K562 (cell line): ENCODE measurements at regions not wholly inside any gene's neighbourhood (a gene's known extent, or its start where the extent isn't known, plus 50 kb on each side); places are given as distances from the start of the nearest gene placed in this dataset.

Experiments
- ASH1L ChIP-seq: fragments of 450-650 bp; IDR thresholded peaks from 2 replicates; pipeline ENCODE4 v1.6.1; 2018; ENCODE audit warnings: borderline replicate concordance, mild to moderate bottlenecking, low read depth; ENCODE audit not compliant: partially characterized antibody
- CREB1 ChIP-seq, 2 experiments: sonication (generic) in 1 of 2; formaldehyde crosslinking in 1 of 2; IDR thresholded peaks; 2 replicates each; pipeline versions ENCODE4 v1.6.1 to v1.8.0; 2012 to 2022; ENCODE audit warnings: inconsistent platforms in 1 of 2, mild to moderate bottlenecking in 1 of 2, missing genetic modification reagents in 1 of 2, moderate library complexity in 1 of 2
- CTBP1 ChIP-seq: fragments of 450-650 bp; IDR thresholded peaks from 2 replicates; pipeline ENCODE4 v1.6.1; 2016; ENCODE audit warnings: borderline replicate concordance
- ETV6 ChIP-seq, 3 experiments: fragments of 150-350 bp in 1 of 3; sonication (generic) in 1 of 3; formaldehyde crosslinking in 1 of 3; IDR thresholded peaks; 2 replicates each; pipeline versions ENCODE4 v1.6.1 to v1.8.0; 2014 to 2022; ENCODE audit warnings: borderline replicate concordance in 2 of 3, low read depth in 2 of 3, antibody characterized with exemption in 1 of 3, low read length in 1 of 3, mild to moderate bottlenecking in 1 of 3, missing genetic modification reagents in 1 of 3
- NUFIP1 ChIP-seq: fragments of 450-650 bp; IDR thresholded peaks from 2 replicates; pipeline ENCODE4 v1.6.1; 2018; ENCODE audit not compliant: partially characterized antibody
- POLR2A ChIP-seq: fragments of 450-650 bp; conservative IDR thresholded peaks from 2 replicates; pipeline ENCODE4 v1.6.1; 2016
- STAG1 ChIP-seq: sonication (generic); formaldehyde crosslinking; IDR thresholded peaks from 2 replicates; pipeline ENCODE4 v1.5.0; 2020; ENCODE audit warnings: missing genetic modification reagents, borderline replicate concordance
- TAF1 ChIP-seq: IDR thresholded peaks from 2 replicates; pipeline ENCODE4 v1.6.1; 2011; ENCODE audit warnings: mild to moderate bottlenecking, low read length, moderate library complexity; ENCODE audit not compliant: insufficient read depth, control insufficient read depth, severe bottlenecking; ENCODE audit errors: extremely low read depth
- TBP ChIP-seq: optimal IDR thresholded peaks from 2 replicates; pipeline ENCODE3; 2011; ENCODE audit warnings: low read depth, low read length, improper control_type of control experiment
- ZNF347 ChIP-seq: fragments of 450-650 bp; formaldehyde crosslinking; IDR thresholded peaks from 2 replicates; pipeline ENCODE4 v1.4.0; 2020; ENCODE audit warnings: low read depth, mild to moderate bottlenecking, moderate library complexity
- TF ChIP-seq, protein P1 (sequence below), 3 experiments: IDR thresholded peaks in 2 of 3; conservative IDR thresholded peaks in 1 of 3; 2 replicates each; pipeline ENCODE4 v1.5.1; 2011 to 2012; ENCODE audit warnings: low read length in 3 of 3, mild to moderate bottlenecking in 3 of 3, control low read depth in 2 of 3, improper control_type of control experiment in 1 of 3, inconsistent platforms in 1 of 3, low read depth in 1 of 3, mixed read lengths in 1 of 3, moderate library complexity in 1 of 3; ENCODE audit not compliant: insufficient read depth in 2 of 3
- TF ChIP-seq, protein P2 (sequence below), 2 experiments: fragments of 450-650 bp; IDR thresholded peaks; 2 replicates each; pipeline ENCODE4 v1.6.1; 2016
- TF ChIP-seq, protein P3 (sequence below): fragments of 450-650 bp; formaldehyde crosslinking; IDR thresholded peaks from 2 replicates; pipeline ENCODE4 v1.4.0; 2022; ENCODE audit warnings: mild to moderate bottlenecking, moderate library complexity

DNA sequence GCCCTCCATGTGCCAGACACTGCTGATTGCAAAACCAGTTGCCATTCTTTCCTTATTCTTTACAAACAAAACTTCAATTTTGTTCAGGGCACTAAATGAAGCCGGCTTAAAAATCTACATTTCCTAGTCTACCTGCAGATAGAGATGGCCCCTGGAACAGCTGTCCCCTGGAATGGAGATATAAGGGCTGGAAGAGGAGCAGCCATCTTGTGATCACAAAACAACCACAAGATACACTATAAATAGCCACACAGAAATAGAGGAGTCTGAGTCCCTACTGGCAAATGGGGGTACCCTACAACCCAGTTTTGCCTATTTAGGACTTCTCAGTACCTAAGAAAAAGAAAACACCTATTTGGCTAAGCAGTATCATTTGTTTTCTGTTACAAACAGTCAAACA, 115.9 kb upstream of the BEND6 start:
- TF ChIP-seq, protein P1, sequence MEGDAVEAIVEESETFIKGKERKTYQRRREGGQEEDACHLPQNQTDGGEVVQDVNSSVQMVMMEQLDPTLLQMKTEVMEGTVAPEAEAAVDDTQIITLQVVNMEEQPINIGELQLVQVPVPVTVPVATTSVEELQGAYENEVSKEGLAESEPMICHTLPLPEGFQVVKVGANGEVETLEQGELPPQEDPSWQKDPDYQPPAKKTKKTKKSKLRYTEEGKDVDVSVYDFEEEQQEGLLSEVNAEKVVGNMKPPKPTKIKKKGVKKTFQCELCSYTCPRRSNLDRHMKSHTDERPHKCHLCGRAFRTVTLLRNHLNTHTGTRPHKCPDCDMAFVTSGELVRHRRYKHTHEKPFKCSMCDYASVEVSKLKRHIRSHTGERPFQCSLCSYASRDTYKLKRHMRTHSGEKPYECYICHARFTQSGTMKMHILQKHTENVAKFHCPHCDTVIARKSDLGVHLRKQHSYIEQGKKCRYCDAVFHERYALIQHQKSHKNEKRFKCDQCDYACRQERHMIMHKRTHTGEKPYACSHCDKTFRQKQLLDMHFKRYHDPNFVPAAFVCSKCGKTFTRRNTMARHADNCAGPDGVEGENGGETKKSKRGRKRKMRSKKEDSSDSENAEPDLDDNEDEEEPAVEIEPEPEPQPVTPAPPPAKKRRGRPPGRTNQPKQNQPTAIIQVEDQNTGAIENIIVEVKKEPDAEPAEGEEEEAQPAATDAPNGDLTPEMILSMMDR (IDR thresholded peaks at IDR 0.05 in 2 of 3, conservative IDR thresholded peaks at IDR 0.05 in 1 of 3; ENCODE audit: insufficient read depth in 2 of 3, low read depth in 1 of 3, low read length in 3 of 3), result no peak
- TF ChIP-seq CREB1 (IDR thresholded peaks at IDR 0.05) (no peak), CREB1 (CRISPR knock-in tag; IDR thresholded peaks at IDR 0.05) (no peak), TBP (no peak), NUFIP1 (no peak), STAG1 (CRISPR knock-in tag) (no peak), POLR2A (no peak), ETV6 (IDR thresholded peaks at IDR 0.05; ENCODE audit: borderline replicate concordance in 1 of 2, low read depth in 2 of 2, low read length in 1 of 2) (no peak), ETV6 (CRISPR knock-in tag; IDR thresholded peaks at IDR 0.05; ENCODE audit: borderline replicate concordance) (no peak), CTBP1 (no peak), ZNF347 (no peak), ASH1L (no peak), TAF1 (no peak)
- TF ChIP-seq, protein P2, sequence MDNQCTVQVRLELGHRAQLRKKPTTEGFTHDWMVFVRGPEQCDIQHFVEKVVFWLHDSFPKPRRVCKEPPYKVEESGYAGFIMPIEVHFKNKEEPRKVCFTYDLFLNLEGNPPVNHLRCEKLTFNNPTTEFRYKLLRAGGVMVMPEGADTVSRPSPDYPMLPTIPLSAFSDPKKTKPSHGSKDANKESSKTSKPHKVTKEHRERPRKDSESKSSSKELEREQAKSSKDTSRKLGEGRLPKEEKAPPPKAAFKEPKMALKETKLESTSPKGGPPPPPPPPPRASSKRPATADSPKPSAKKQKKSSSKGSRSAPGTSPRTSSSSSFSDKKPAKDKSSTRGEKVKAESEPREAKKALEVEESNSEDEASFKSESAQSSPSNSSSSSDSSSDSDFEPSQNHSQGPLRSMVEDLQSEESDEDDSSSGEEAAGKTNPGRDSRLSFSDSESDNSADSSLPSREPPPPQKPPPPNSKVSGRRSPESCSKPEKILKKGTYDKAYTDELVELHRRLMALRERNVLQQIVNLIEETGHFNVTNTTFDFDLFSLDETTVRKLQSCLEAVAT (IDR thresholded peaks at IDR 0.05), result no peak
- TF ChIP-seq, protein P3, sequence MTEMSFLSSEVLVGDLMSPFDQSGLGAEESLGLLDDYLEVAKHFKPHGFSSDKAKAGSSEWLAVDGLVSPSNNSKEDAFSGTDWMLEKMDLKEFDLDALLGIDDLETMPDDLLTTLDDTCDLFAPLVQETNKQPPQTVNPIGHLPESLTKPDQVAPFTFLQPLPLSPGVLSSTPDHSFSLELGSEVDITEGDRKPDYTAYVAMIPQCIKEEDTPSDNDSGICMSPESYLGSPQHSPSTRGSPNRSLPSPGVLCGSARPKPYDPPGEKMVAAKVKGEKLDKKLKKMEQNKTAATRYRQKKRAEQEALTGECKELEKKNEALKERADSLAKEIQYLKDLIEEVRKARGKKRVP (CRISPR knock-in tag), result no peak
